Epithelial cell of proximal tubule (primary cell): ENCODE measurements at regions not wholly inside any gene's neighbourhood (a gene's known extent, or its start where the extent isn't known, plus 50 kb on each side); places are given as distances from the start of the nearest gene placed in this dataset.

ENCODE experiments used
- DNase-seq: peaks from one replicate; pipeline ENCODE4 v3.0.0-alpha.2; 2011; ENCODE audit warnings: low read depth
- H3K4me3 ChIP-seq: 2 replicates; pipeline ENCODE4 v1.5.1; 2011; ENCODE audit warnings: low read depth, mild to moderate bottlenecking, low read length
- TF ChIP-seq, protein P1 (sequence below): conservative IDR thresholded peaks from 2 replicates; pipeline ENCODE4 v1.5.1; 2012; ENCODE audit warnings: low read depth, mild to moderate bottlenecking, low read length

DNA sequence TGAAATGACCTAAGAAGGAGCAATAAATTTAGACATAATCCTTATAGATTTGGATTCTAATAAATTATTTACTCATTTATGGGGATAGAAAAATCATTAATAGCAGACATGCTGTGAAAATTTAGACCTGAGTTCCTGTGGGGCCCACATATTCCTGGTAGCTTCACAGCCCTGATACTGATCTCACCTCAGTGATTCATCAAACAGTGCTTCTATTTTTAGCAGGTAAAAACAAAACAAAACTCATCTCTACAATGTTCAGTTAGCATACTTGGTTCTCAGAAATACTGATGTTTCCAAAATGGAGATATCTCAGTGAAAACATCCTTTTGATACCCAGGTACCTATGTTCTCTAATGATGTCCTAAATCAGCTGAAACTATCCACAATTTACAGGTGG is 841.1 kb upstream of the SORCS1 start:
- no peak for DNase-seq
- no peak overlapping the region for H3K4me3 ChIP-seq
- TF ChIP-seq, protein P1, sequence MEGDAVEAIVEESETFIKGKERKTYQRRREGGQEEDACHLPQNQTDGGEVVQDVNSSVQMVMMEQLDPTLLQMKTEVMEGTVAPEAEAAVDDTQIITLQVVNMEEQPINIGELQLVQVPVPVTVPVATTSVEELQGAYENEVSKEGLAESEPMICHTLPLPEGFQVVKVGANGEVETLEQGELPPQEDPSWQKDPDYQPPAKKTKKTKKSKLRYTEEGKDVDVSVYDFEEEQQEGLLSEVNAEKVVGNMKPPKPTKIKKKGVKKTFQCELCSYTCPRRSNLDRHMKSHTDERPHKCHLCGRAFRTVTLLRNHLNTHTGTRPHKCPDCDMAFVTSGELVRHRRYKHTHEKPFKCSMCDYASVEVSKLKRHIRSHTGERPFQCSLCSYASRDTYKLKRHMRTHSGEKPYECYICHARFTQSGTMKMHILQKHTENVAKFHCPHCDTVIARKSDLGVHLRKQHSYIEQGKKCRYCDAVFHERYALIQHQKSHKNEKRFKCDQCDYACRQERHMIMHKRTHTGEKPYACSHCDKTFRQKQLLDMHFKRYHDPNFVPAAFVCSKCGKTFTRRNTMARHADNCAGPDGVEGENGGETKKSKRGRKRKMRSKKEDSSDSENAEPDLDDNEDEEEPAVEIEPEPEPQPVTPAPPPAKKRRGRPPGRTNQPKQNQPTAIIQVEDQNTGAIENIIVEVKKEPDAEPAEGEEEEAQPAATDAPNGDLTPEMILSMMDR, result no peak

DNA sequence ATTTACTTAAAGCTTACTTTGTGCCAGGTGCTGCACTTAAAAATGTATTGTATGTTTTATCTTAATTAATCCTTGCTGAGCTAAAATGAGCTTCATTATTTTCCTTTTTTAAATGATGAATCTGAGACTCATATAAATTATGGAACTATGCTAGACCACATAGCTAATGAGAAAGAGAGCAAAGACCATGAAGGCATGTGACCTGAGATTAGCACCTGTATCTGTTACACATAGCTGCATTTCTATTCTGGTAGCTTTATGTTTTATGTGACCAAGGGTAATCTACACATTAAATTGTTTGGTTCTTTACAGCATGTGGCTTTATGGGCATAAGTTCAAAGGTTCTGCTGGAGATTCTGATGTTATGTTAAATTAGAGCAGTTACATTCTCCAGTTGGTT is 839.1 kb upstream of the SORCS1 start:
- TF ChIP-seq, protein P1, result no peak
- no peak overlapping the region for H3K4me3 ChIP-seq
- no peak for DNase-seq

DNA sequence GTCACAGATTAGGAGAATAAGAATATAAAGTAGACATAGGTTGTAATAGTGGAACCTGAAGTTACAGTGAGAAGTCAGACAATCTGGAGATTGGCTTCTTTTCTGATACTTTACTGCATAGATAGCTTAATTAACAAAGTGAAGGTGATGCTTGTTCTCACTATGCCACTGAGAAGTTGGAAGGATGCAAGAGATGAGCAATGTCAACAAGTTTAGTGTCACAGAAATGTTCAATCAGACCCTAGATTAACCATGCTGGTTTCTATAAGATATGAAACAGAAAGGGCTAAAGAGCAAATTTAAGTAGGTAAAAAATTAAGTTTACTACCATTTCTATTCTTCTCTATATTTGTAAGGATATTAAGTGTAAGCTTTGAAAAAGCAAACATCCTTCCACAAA is 838.6 kb upstream of the SORCS1 start:
- DNase-seq, result no peak
- TF ChIP-seq, protein P1, result no peak
- no peak overlapping the region for H3K4me3 ChIP-seq

DNA sequence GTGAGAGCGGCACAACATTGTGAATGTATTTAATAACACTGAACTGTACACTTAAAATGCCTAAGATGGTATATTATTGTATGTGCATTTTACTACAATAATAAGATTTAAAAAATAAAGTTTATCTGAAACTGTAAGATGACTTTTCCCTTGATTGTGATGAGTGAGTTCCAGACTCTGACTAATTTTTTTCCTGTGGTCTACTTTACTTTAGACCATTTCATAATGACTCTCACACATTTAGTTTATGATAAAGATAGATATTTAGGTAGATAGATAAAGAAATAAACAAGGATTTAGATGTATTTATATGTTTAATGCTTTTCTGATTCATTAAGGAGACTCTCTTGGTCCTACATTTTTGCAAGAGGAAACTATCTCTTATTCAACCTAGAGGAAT is 835.9 kb upstream of the SORCS1 start:
- TF ChIP-seq, protein P1, result no peak
- no peak for DNase-seq
- H3K4me3 ChIP-seq, result no peak overlapping the region

DNA sequence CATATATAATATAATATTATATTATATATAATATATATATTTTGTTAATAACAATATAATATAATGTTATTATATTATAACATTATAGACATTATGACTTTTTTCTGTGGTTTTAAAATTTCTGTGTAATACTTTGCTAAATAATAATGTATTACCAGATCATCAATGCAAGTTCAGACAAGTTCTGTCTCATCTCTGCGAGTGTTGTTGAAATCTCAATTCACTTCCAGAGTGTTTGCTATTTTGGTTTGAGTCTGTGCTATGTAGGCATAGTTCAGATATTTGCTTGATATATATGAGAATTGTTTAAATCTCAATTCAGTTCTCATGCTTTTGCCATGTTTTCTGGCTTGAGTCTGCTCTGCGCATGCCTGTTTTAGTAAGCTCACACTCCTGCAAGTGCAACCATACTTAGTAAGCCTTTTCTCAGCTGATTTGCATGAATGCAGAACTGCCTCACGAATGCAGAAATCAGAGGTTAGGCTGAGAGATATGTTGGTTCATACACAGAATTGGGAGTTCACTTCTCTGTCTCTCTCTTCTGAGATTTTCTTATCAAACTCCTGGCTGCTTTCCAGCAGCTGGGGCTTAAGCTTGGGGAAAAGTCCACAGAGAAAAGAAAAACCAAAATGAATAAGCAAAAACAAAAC is 830.2 kb upstream of the SORCS1 start:
- H3K4me3 ChIP-seq, result no peak overlapping the region
- DNase-seq, result no peak
- TF ChIP-seq, protein P1, result no peak

DNA sequence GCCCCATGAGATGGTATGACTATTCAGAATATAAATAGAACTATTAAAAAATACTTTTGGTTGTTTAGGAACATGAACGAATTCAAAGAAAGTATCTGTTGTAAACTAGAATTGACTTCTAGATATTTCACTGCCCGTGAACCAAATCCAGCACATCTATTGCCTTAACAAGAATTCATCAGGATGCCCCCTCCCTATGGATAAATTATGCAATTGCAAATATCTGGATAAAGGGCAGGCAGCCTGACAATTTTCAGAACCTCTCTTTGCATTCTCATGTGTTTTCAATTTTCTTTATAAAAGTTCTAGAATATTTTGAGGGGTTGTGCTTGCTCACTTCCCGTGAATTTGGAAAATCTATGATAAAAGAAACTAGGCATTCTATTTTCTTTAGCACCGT is 822.1 kb upstream of the SORCS1 start:
- TF ChIP-seq, protein P1, result no peak
- no peak for DNase-seq
- no peak overlapping the region for H3K4me3 ChIP-seq

DNA sequence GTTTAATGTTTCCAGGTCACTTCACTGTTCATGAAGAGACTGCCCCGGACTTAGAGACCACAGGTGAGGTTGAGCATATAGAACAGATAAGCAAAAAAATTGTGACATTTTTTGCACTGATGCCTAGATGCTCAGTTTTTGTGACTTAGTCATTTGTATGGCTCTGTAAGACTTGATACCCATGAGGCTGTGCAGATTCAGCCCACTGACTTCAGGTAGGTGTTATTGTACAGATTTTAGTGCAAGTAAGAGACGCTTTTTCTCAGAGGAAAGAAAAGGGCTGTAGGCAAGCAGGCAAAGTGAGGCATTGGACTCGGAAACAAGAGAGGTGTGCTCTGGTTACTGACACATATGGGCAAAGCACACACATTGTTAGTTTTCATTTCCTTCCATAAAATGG is 820.1 kb upstream of the SORCS1 start:
- H3K4me3 ChIP-seq, result no peak overlapping the region
- no peak for DNase-seq
- TF ChIP-seq, protein P1, result no peak
